Neural cell (in vitro differentiated cells): ENCODE measurements at regions not wholly inside any gene's neighbourhood (a gene's known extent, or its start where the extent isn't known, plus 50 kb on each side); places are given as distances from the start of the nearest gene placed in this dataset.

Experiments used
- H2AFZ ChIP-seq: fragments of 200-600, 300-800 bp; sonication (generic), shearing (Covaris generic); 2 replicates; pipeline ENCODE4 v1.6.0; 2014; ENCODE audit warnings: low read depth, mild to moderate bottlenecking, antibody characterized with exemption, low read length, moderate library complexity
- H3F3A ChIP-seq: fragments of 200-600 bp; shearing (Covaris generic); 2 replicates; pipeline ENCODE4 v1.6.1; 2016; ENCODE audit warnings: mild to moderate bottlenecking, moderate library complexity, mixed read lengths, antibody characterized with exemption, low read length; ENCODE audit not compliant: insufficient read depth, poor library complexity, severe bottlenecking
- H3K27ac ChIP-seq: fragments of 200-600, 300-800 bp; sonication (generic), shearing (Covaris generic); 2 replicates; pipeline ENCODE4 v1.5.1; 2014; ENCODE audit warnings: mild to moderate bottlenecking, low read length, moderate library complexity
- H3K27me3 ChIP-seq: fragments of 300-800, 200-600 bp; sonication (generic), shearing (Covaris generic); 2 replicates; pipeline ENCODE4 v1.6.0; 2014; ENCODE audit warnings: mild to moderate bottlenecking, low read depth, low read length, moderate library complexity; ENCODE audit not compliant: insufficient read depth
- H3K36me3 ChIP-seq: fragments of 300-800, 200-600 bp; sonication (generic), shearing (Covaris generic); 2 replicates; pipeline ENCODE4 v1.5.1; 2014; ENCODE audit warnings: mild to moderate bottlenecking, antibody characterized with exemption, low read length, moderate library complexity; ENCODE audit not compliant: insufficient read depth
- H3K4me2 ChIP-seq: fragments of 300-800, 200-600 bp; sonication (generic), shearing (Covaris generic); 2 replicates; pipeline ENCODE4 v1.6.0; 2014; ENCODE audit warnings: mild to moderate bottlenecking, low read length
- H3K4me3 ChIP-seq: fragments of 300-800, 200-600 bp; sonication (generic), shearing (Covaris generic); 2 replicates; pipeline ENCODE4 v1.5.1; 2014; ENCODE audit warnings: mild to moderate bottlenecking, low read length, moderate library complexity
- H3K79me2 ChIP-seq: fragments of 200-600 bp; shearing (Covaris generic); replicated peaks from 2 replicates; pipeline ENCODE4 v1.6.0; 2014; ENCODE audit warnings: mild to moderate bottlenecking, low read length, moderate library complexity; ENCODE audit not compliant: insufficient read depth
- H3K9ac ChIP-seq: fragments of 300-800, 200-600 bp; sonication (generic), shearing (Covaris generic); 2 replicates; pipeline ENCODE4 v1.6.1; 2016; ENCODE audit warnings: mild to moderate bottlenecking, low read length, mixed read lengths
- H3K9me2 ChIP-seq: fragments of 200-600 bp; shearing (Covaris generic); 2 replicates; pipeline ENCODE4 v1.6.1; 2016; ENCODE audit warnings: mild to moderate bottlenecking, low read length, mixed read lengths; ENCODE audit not compliant: insufficient read depth
- H3K9me3 ChIP-seq: fragments of 200-600, 300-800 bp; sonication (generic), shearing (Covaris generic); 2 replicates; pipeline ENCODE4 v1.6.1; 2016; ENCODE audit warnings: mild to moderate bottlenecking, mixed run types, low read length, moderate library complexity, mixed read lengths
- H4K20me1 ChIP-seq: fragments of 200-600 bp; shearing (Covaris generic); 2 replicates; pipeline ENCODE4 v1.6.1; 2016; ENCODE audit warnings: mild to moderate bottlenecking, mixed run types; ENCODE audit not compliant: insufficient read depth
- EP300 ChIP-seq: fragments of 450-650 bp; conservative IDR thresholded peaks from 2 replicates; pipeline ENCODE4 v1.6.1; 2014; ENCODE audit warnings: antibody characterized with exemption, mild to moderate bottlenecking, moderate library complexity; ENCODE audit not compliant: poor library complexity, severe bottlenecking
- EZH2 ChIP-seq: fragments of 200-600, 300-800 bp; shearing (Covaris generic), sonication (generic); IDR thresholded peaks from 2 replicates; pipeline ENCODE4 v1.6.1; 2014; ENCODE audit warnings: antibody characterized with exemption, low read length, borderline replicate concordance, mild to moderate bottlenecking; ENCODE audit not compliant: insufficient read depth, poor library complexity, severe bottlenecking
- MXI1 ChIP-seq: fragments of 450-650 bp; conservative IDR thresholded peaks from 2 replicates; pipeline ENCODE4 v1.6.1; 2014; ENCODE audit warnings: antibody characterized with exemption, mild to moderate bottlenecking; ENCODE audit not compliant: poor library complexity, severe bottlenecking
- POLR2AphosphoS5 ChIP-seq: IDR thresholded peaks from 2 replicates; pipeline ENCODE4 v1.6.1; 2012
- RAD21 ChIP-seq: fragments of 450-650 bp; conservative IDR thresholded peaks from 2 replicates; pipeline ENCODE4 v1.6.1; 2014; ENCODE audit warnings: antibody characterized with exemption, mild to moderate bottlenecking, moderate library complexity
- SMC3 ChIP-seq: fragments of 450-650 bp; conservative IDR thresholded peaks from 2 replicates; pipeline ENCODE4 v1.6.1; 2014; ENCODE audit warnings: antibody characterized with exemption, mild to moderate bottlenecking, moderate library complexity; ENCODE audit not compliant: poor library complexity
- TAF1 ChIP-seq: IDR thresholded peaks from 2 replicates; pipeline ENCODE4 v1.6.1; 2012; ENCODE audit warnings: low read depth
- TF ChIP-seq, protein P1 (sequence below): IDR thresholded peaks from 2 replicates; pipeline ENCODE4 v1.6.1; 2012; ENCODE audit warnings: borderline replicate concordance
- TF ChIP-seq, protein P2 (sequence below): fragments of 450-650 bp; IDR thresholded peaks from 2 replicates; pipeline ENCODE4 v1.5.1; 2014; ENCODE audit warnings: antibody characterized with exemption, mild to moderate bottlenecking, moderate library complexity; ENCODE audit not compliant: poor library complexity, severe bottlenecking

DNA sequence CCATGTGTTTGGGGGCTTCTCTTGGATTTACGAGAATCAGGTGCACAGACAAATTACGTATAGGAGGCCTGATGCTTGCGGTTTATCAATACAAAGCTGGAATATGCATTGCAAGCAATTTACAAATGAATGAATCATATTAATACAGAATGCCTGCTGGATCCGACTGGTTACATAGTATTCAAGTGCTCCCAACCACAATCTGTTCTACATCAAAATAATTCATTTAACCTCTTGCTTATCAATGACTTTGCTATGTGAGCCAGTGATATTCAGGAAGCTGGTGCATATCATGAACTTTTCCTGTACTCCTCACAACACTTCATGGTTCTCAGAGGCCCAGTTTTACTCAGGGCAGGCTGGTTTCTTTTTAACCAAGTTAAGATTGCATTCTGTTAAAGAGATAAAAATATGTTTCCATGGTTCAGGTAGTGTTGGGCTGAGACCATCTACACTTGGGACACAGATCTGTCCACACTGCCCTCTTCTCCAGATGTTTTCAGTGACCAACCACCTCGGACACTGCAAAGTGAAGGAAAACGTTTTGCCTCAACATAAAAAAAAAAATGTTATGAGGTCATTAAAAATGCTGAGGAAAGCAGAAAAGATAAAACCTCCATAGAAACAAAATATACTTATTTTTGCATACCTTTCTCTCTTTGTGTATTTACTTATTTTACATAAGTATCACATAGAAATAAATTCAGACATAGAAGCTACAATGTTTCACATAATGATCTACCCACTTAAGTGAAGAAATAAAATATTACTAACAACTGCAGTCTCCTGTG lies 200.1 kb upstream of the VCX3A start:
- TF ChIP-seq SMC3 (no peak), TAF1 (no peak), MXI1 (no peak), EZH2 (no peak), EP300 (no peak), RAD21 (no peak), POLR2AphosphoS5 (no peak)
- TF ChIP-seq, protein P1, sequence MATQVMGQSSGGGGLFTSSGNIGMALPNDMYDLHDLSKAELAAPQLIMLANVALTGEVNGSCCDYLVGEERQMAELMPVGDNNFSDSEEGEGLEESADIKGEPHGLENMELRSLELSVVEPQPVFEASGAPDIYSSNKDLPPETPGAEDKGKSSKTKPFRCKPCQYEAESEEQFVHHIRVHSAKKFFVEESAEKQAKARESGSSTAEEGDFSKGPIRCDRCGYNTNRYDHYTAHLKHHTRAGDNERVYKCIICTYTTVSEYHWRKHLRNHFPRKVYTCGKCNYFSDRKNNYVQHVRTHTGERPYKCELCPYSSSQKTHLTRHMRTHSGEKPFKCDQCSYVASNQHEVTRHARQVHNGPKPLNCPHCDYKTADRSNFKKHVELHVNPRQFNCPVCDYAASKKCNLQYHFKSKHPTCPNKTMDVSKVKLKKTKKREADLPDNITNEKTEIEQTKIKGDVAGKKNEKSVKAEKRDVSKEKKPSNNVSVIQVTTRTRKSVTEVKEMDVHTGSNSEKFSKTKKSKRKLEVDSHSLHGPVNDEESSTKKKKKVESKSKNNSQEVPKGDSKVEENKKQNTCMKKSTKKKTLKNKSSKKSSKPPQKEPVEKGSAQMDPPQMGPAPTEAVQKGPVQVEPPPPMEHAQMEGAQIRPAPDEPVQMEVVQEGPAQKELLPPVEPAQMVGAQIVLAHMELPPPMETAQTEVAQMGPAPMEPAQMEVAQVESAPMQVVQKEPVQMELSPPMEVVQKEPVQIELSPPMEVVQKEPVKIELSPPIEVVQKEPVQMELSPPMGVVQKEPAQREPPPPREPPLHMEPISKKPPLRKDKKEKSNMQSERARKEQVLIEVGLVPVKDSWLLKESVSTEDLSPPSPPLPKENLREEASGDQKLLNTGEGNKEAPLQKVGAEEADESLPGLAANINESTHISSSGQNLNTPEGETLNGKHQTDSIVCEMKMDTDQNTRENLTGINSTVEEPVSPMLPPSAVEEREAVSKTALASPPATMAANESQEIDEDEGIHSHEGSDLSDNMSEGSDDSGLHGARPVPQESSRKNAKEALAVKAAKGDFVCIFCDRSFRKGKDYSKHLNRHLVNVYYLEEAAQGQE, result no peak
- TF ChIP-seq, protein P2, sequence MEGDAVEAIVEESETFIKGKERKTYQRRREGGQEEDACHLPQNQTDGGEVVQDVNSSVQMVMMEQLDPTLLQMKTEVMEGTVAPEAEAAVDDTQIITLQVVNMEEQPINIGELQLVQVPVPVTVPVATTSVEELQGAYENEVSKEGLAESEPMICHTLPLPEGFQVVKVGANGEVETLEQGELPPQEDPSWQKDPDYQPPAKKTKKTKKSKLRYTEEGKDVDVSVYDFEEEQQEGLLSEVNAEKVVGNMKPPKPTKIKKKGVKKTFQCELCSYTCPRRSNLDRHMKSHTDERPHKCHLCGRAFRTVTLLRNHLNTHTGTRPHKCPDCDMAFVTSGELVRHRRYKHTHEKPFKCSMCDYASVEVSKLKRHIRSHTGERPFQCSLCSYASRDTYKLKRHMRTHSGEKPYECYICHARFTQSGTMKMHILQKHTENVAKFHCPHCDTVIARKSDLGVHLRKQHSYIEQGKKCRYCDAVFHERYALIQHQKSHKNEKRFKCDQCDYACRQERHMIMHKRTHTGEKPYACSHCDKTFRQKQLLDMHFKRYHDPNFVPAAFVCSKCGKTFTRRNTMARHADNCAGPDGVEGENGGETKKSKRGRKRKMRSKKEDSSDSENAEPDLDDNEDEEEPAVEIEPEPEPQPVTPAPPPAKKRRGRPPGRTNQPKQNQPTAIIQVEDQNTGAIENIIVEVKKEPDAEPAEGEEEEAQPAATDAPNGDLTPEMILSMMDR, result no peak
- no peak overlapping the region for H3K9ac ChIP-seq
- no peaks in the 10 kb centered on the region for H3K9me2 ChIP-seq

DNA sequence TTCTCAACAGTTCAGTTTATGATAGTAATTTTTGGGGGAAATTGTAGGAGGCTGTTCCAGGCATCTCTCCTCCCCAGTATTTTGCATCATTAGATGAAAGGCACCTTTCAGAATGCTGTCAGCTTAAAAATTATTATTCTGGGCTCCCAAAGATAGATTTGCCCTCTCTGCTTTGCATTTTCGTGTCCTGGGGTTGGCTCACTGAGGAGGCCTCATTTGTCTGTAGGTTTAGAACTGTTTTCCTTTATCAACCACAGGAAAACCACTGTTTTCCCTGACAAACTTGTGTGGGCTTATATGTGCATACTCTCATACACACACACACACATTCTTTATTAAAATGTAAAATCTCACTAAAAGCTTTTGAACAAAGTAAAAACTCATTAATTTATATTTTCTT lies 197.2 kb upstream of the VCX3A start:
- no peaks in the 10 kb centered on the region for H3K79me2 ChIP-seq
- H3K4me3 ChIP-seq, result no peak overlapping the region
- no peak overlapping the region for H3K9ac ChIP-seq
- H3K9me3 ChIP-seq, result no peaks in the 10 kb centered on the region
- no peak for TF ChIP-seq TAF1
- TF ChIP-seq EZH2, result no peak
- no peaks in the 10 kb centered on the region for H3K27me3 ChIP-seq
- no peak overlapping the region for H3K4me2 ChIP-seq
- H2AFZ ChIP-seq, result no peak overlapping the region
- no peaks in the 10 kb centered on the region for H3K9me2 ChIP-seq
- H3F3A ChIP-seq, result no peaks in the 10 kb centered on the region
- no peak overlapping the region for H3K27ac ChIP-seq
- no peaks in the 10 kb centered on the region for H3K36me3 ChIP-seq
- no peaks in the 10 kb centered on the region for H4K20me1 ChIP-seq

More for the DNA sequence above, 200.1 kb upstream of the VCX3A start:
- Histone ChIP-seq H3K36me3 (no peaks in the 10 kb centered on the region), H3K27ac (no peak overlapping the region), H3K4me2 (no peak overlapping the region), H3F3A (no peaks in the 10 kb centered on the region), H4K20me1 (no peaks in the 10 kb centered on the region), H3K4me3 (no peak overlapping the region), H3K79me2 (no peaks in the 10 kb centered on the region), H3K9me3 (no peaks in the 10 kb centered on the region), H2AFZ (no peak overlapping the region), H3K27me3 (no peaks in the 10 kb centered on the region)

GRCh38 chrX:6729626-6730025 lies 194.7 kb upstream of the VCX3A start:
- H3K79me2 ChIP-seq, result no peaks in the 10 kb centered on the region
- TF ChIP-seq EZH2, result no peak
- TF ChIP-seq MXI1, result no peak
- TF ChIP-seq POLR2AphosphoS5, result no peak
- no peak for TF ChIP-seq TAF1
- no peak for TF ChIP-seq RAD21
- TF ChIP-seq EP300, result no peak
- TF ChIP-seq SMC3, result no peak
- TF ChIP-seq, protein P2, result no peak
- TF ChIP-seq, protein P1, result no peak
- H2AFZ ChIP-seq, result no peak overlapping the region
- no peak overlapping the region for H3K9ac ChIP-seq
- no peaks in the 10 kb centered on the region for H3K36me3 ChIP-seq
- H3K9me2 ChIP-seq, result no peaks in the 10 kb centered on the region
- no peak overlapping the region for H3K27ac ChIP-seq
- no peak overlapping the region for H3K4me2 ChIP-seq
- H3K9me3 ChIP-seq, result no peaks in the 10 kb centered on the region
- H3F3A ChIP-seq, result no peaks in the 10 kb centered on the region
- H3K27me3 ChIP-seq, result no peaks in the 10 kb centered on the region
- H3K4me3 ChIP-seq, result no peak overlapping the region
- H4K20me1 ChIP-seq, result no peaks in the 10 kb centered on the region
